K562 (cell line): ENCODE measurements at regions not wholly inside any gene's neighbourhood (a gene's known extent, or its start where the extent isn't known, plus 50 kb on each side); places are given as distances from the start of the nearest gene placed in this dataset.

Source experiments
- ATAC-seq: fragments of 200-7000 bp; cut with Tn5 transposase; 3 replicates; pipeline ENCODE4 v1.9.1; 2020; ENCODE audit warnings: moderate library complexity
- BruUV-seq: library from RNA; stranded (reverse); fragments of 400-500 nt; replicated peaks from 2 replicates; lab custom pipeline; 2021; lab: Mats Ljungman, UMichigan
- CTCF ChIA-PET: fragments of 300-600 bp; formaldehyde crosslinking; extraction: SDS; loops from one replicate; lab custom pipeline; 2021; ENCODE audit warnings: low intra/inter-chr PET ratio; lab: Yijun Ruan, JAX
- POLR2A ChIA-PET: fragments of 300-600, 350-650 bp; sonication (Branson Sonifier 250); formaldehyde crosslinking; extraction: SDS; loops from one replicate; lab custom pipeline; 2021; ENCODE audit warnings: antibody characterized with exemption, inconsistent platforms; lab: Yijun Ruan, JAX
- DNase-seq, 4 experiments: peaks; one replicate each; pipeline versions ENCODE4 v3.0.0 to v3.0.0-alpha.2; 2011 to 2018; ENCODE audit warnings: low spot score in 3 of 4, mixed read lengths in 3 of 4; ENCODE audit errors: extremely low read depth in 1 of 4
- FAIRE-seq: peaks from 2 replicates; lab custom pipeline; 2011; peaks lifted over from hg19 to GRCh38; lab: Jason Lieb, UNC
- H2AFZ ChIP-seq: 2 replicates; pipeline ENCODE4 v1.6.0; 2011; ENCODE audit warnings: low read depth, low read length, control low read depth, inconsistent platforms
- H3K27ac ChIP-seq: fragments of 200-600 bp; 3 replicates; pipeline ENCODE4 v1.8.0; 2011; ENCODE audit warnings: low read depth, mild to moderate bottlenecking, control low read depth, inconsistent platforms, low read length, moderate library complexity, mixed read lengths; ENCODE audit errors: extremely low read depth
- H3K27me3 ChIP-seq, 2 experiments: fragments of 300-600 bp in 1 of 2; 2 replicates in 1 of 2; 3 replicates in 1 of 2; pipeline versions ENCODE4 v1.6.0 to v1.8.0; 2011; ENCODE audit warnings: inconsistent platforms in 2 of 2, low read length in 2 of 2, mild to moderate bottlenecking in 1 of 2, mixed read lengths in 1 of 2, moderate library complexity in 1 of 2; ENCODE audit not compliant: control insufficient read depth in 2 of 2, insufficient read depth in 2 of 2
- H3K36me3 ChIP-seq: fragments of 300-600 bp; 3 replicates; pipeline ENCODE4 v1.8.0; 2011; ENCODE audit warnings: mild to moderate bottlenecking, low read length, inconsistent platforms; ENCODE audit not compliant: control insufficient read depth, insufficient read depth
- H3K4me1 ChIP-seq, 2 experiments: fragments of 200-600 bp in 1 of 2; replicated peaks in 1 of 2; 2 replicates in 1 of 2; 3 replicates in 1 of 2; pipeline versions ENCODE4 v1.5.1 to v1.8.0; 2011; ENCODE audit warnings: inconsistent platforms in 2 of 2, low read length in 2 of 2, mild to moderate bottlenecking in 1 of 2, mixed read lengths in 1 of 2, moderate library complexity in 1 of 2; ENCODE audit not compliant: control insufficient read depth in 2 of 2, insufficient read depth in 2 of 2
- H3K4me2 ChIP-seq: 2 replicates; pipeline ENCODE4 v1.6.1; 2011; ENCODE audit warnings: low read length, control low read depth, inconsistent platforms, mixed read lengths; ENCODE audit not compliant: insufficient read depth
- H3K4me3 ChIP-seq: fragments of 200-600 bp; sonication (generic), shearing (Covaris generic); 2 replicates; pipeline ENCODE4 v1.5.1; 2016; ENCODE audit warnings: control low read depth, inconsistent platforms
- H3K79me2 ChIP-seq: fragments of 200-600 bp; 3 replicates; pipeline ENCODE4 v1.8.0; 2011; ENCODE audit warnings: low read length, inconsistent platforms; ENCODE audit not compliant: control insufficient read depth, insufficient read depth
- H3K9ac ChIP-seq, 2 experiments: 2 replicates each; pipeline versions ENCODE4 v1.6.0 to v1.6.1; 2011; ENCODE audit warnings: low read depth in 2 of 2, low read length in 2 of 2, control low read depth in 1 of 2, inconsistent platforms in 1 of 2, mild to moderate bottlenecking in 1 of 2, mixed read lengths in 1 of 2; ENCODE audit not compliant: insufficient read depth in 1 of 2
- H3K9me1 ChIP-seq: one replicate; pipeline ENCODE4 v1.6.0; 2011; ENCODE audit warnings: inconsistent platforms, mild to moderate bottlenecking, low read length, moderate library complexity; ENCODE audit not compliant: control insufficient read depth, insufficient read depth
- H3K9me3 ChIP-seq: replicated peaks from 2 replicates; pipeline ENCODE4 v1.5.1; 2011; ENCODE audit warnings: low read depth, low read length, inconsistent platforms; ENCODE audit not compliant: control insufficient read depth, insufficient read depth
- H4K20me1 ChIP-seq: replicated peaks from 2 replicates; pipeline ENCODE4 v1.6.1; 2011; ENCODE audit warnings: low read length, inconsistent platforms, mixed read lengths; ENCODE audit not compliant: control insufficient read depth, insufficient read depth
- MCM2 ChIP-seq: fragments of 450-650 bp; IDR thresholded peaks from 2 replicates; pipeline ENCODE4 v1.6.1; 2017; ENCODE audit warnings: low read depth, mild to moderate bottlenecking
- RREB1 ChIP-seq: fragments of 250-450 bp; sonication (Bioruptor Pico); IDR thresholded peaks from 2 replicates; pipeline ENCODE4 v1.4.0; 2020
- TARDBP ChIP-seq: fragments of 450-650 bp; IDR thresholded peaks from 2 replicates; pipeline ENCODE4 v1.6.1; 2016
- ZNF274 ChIP-seq: IDR thresholded peaks from 2 replicates; pipeline ENCODE4 v1.6.1; 2011; ENCODE audit warnings: low read depth, mild to moderate bottlenecking, low read length, moderate library complexity, borderline replicate concordance
- ZNF318 ChIP-seq, 2 experiments: fragments of 450-650 bp; IDR thresholded peaks; 2 replicates each; pipeline ENCODE4 v1.6.1; 2016; ENCODE audit warnings: mild to moderate bottlenecking in 2 of 2, borderline replicate concordance in 1 of 2, low read depth in 1 of 2, moderate library complexity in 1 of 2
- ZNF408 ChIP-seq: fragments of 250-450 bp; sonication (Bioruptor Pico); IDR thresholded peaks from 2 replicates; pipeline ENCODE4 v1.4.0; 2020; ENCODE audit warnings: low read depth, mild to moderate bottlenecking, moderate library complexity
- WGBS: fragments of 100-300 bp; shearing (Covaris generic); methylation state at CpG from one replicate; pipeline ENCODE4 v1.1.6; 2016; ENCODE audit warnings: low coverage, mixed read lengths; ENCODE audit not compliant: insufficient coverage; ENCODE audit errors: missing lambda C conversion rate; 5-methylcytosine and 5-hydroxymethylcytosine counted together
- in situ Hi-C: fragments of 300-500 bp; cut with MboI; formaldehyde crosslinking; loops from 4 replicates; pipeline ENCODE4 v1.15.0; 2018; ENCODE audit warnings: inconsistent platforms, mixed read lengths
- intact Hi-C: fragments of 100-400 bp; cut with micrococcal nuclease; formaldehyde crosslinking; loops from 2 replicates; pipeline ENCODE4 v1.14.2; 2022

DNA sequence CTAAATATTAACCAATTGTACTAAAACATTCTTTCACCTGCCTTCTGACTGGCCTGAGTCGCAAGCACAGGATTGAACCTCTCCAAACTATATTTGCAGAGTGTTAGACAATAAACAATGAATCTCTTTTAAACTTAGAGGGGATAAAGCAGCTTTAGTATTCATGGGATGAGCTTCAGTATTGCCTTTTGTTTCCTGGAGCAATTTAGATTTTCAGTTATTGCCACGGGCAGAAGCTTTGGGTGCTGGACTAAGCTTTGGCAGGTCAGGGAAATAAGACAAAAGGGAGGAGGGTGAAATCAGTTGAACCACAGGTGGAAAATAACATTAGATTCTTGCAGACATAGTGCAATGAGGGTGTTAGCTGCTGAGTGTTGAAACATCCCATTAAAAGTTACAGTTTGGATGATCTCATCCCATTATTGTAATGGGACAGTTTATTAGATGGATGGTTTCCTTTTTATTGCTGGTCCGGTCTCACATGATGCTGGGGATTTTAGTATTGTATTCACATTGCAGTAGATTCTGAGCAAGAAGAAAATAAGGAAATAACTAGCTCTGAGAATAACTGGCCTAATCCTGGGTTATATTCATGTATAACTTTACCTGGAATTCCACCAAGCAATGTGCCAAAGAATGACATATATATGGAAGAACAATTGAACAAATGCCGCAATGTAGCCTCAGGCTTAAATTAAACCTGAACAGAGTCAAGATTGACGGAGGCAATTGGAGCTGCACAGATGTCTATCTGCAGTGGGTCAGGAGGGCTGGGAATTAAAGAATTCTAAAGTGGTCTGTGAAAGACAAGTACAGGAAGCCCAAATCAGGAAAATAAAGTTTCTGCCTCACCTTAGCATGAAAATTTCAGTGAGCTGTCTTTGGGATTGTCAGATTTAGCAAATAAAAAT lies 1092.8 kb upstream of the SEL1L start:
- Histone ChIP-seq H4K20me1 (no peaks in the 10 kb centered on the region), H3K9me1 (no peaks in the 10 kb centered on the region), H3K4me1 (no peaks in the 10 kb centered on the region), H3K27me3 (no peaks in the 10 kb centered on the region), H3K4me2 (no peak overlapping the region), H3K36me3 (no peaks in the 10 kb centered on the region), H3K9ac (no peak overlapping the region), H3K9me3 (no peaks in the 10 kb centered on the region), H3K79me2 (no peaks in the 10 kb centered on the region), H3K4me3 (no peak overlapping the region), H3K27ac (no peak overlapping the region), H2AFZ (no peak overlapping the region)
- no peak for TF ChIP-seq ZNF408
- no peak for TF ChIP-seq ZNF274
- no peak for TF ChIP-seq MCM2
- TF ChIP-seq RREB1 (CRISPR knock-in tag): no peak
- TF ChIP-seq ZNF318 (IDR thresholded peaks at IDR 0.05; ENCODE audit: borderline replicate concordance in 1 of 2, low read depth in 1 of 2): no peak
- no peak for TF ChIP-seq TARDBP
- 0% methylated on average over 5 of the region's 5 CpGs for WGBS
- in situ Hi-C loops: no loop called here
- DNase-seq: no peak
- POLR2A ChIA-PET: no interaction called here
- intact Hi-C loops: no loop called here
- no peak for FAIRE-seq
- CTCF ChIA-PET: no interaction called here
- no TSS peak for BruUV-seq
- no peak for ATAC-seq
